Stimulated activated naive CD8-positive, alpha-beta T cell treated with anti-CD3 and anti-CD28 coated beads, Interleukin-15, Interleukin-2, amounts not matched to agents 100 U/mL and 50 U/mL, for 24 hours (primary cell): ENCODE measurements at regions not wholly inside any gene's neighbourhood (a gene's known extent, or its start where the extent isn't known, plus 50 kb on each side); places are given as distances from the start of the nearest gene placed in this dataset.

Source experiments
- ATAC-seq: fragments of 150-1000 bp; cut with Tn5 transposase; one replicate; pipeline ENCODE4 v1.10.0; 2021
- DNase-seq: peaks from one replicate; pipeline ENCODE4 v3.0.0; 2021

- ATAC-seq (no peak), DNase-seq (no peak)
Measured at GRCh38 chrX:137483554-137483953, 82.4 kb upstream of the ZIC3 start.

GRCh38 chrX:137482136-137482535, 83.8 kb upstream of the ZIC3 start:
- no peak for ATAC-seq

DNA sequence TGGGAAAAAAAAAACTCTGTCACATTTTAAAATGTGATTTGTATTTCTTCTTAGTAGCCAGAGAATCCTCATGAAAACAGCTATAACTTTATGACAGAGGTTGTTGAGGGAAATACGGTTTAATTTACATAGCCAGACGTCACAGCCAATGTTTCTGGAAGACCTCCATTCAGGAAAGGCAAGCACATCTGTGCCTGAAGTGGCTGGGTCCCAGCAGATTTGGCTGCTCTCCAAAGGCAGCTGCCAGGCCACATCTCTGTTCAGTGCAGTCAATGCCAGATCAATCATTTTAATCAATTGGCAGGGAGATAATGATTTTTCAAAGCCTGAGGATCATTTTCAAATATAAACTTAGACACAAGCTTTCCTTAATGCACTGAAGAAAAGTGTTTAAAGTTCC, 86.5 kb upstream of the ZIC3 start:
- no peak for ATAC-seq
- DNase-seq: no peak

More at GRCh38 chrX:137482136-137482535, 83.8 kb upstream of the ZIC3 start:
- no peak for DNase-seq

GRCh38 chrX:137441711-137442110, 124.2 kb upstream of the ZIC3 start:
- no peak for DNase-seq
- ATAC-seq: no peak

DNA sequence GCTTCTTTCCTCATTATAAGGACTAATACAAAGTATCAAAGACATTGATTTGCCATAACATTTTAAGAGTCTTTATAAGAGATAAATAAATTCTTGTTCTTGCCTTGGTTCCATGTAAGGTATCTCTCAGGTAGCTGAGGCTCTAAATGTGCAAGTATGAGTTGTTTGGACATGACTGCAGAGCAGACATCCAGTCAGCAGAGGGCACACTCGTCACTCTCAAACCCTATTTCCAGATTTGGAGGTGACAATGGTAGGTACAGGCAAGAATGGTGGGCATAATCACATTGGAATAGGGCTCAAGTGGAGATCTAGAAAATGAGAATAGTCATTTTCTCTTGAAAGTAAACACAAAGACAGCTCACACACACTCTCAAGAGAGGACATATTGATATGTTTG, 133.3 kb upstream of the ZIC3 start:
- ATAC-seq (no peak), DNase-seq (no peak)

- DNase-seq (no peak), ATAC-seq (no peak)
Measured at GRCh38 chrX:137431693-137432488, 134.0 kb upstream of the ZIC3 start.

DNA sequence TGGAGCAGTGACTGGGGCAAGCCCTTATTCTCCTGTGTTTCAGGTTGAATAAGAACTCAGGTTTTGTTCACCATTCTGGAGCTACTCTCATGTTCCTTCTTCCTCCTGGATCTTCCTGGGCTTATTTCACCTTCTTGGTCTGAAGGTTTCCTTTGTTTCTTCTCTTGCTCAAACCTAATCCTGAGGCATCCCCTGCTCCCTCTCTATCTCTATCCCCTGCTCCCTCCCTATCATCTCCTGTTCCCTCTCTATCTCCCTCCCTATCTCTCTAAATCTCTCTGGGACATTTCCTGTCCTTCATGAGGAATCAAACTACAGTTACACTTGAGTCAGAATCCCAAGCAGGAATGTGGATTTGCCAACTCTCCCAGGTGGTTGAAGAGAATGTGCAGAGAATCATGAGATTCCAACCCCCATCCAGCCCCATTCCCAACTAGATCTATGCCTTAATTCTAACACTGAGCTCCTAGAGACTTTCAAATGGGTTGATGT, 134.9 kb upstream of the ZIC3 start:
- no peak for DNase-seq

DNA sequence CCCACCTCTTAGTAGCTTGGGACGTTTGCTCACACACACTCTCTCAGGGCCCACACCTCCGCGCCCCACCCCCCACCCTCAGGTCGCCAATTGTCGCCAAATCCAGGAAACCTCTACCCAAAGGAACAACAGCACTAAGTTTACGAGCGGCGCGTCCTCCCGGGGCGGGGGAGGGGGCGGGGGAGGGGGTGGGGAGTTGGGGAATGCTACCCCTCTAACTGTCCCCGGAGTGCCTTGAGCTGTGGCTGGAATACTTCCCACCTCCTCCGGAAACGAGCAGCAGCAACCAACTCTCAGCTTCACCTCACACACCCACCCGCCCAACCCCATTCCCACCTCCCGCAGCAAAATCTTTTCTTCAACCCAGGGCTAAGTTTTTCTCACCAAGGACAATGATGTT, 135.6 kb upstream of the ZIC3 start:
- no peak for ATAC-seq
- no peak for DNase-seq

More for the DNA sequence above, 134.9 kb upstream of the ZIC3 start:
- ATAC-seq: no peak

DNA sequence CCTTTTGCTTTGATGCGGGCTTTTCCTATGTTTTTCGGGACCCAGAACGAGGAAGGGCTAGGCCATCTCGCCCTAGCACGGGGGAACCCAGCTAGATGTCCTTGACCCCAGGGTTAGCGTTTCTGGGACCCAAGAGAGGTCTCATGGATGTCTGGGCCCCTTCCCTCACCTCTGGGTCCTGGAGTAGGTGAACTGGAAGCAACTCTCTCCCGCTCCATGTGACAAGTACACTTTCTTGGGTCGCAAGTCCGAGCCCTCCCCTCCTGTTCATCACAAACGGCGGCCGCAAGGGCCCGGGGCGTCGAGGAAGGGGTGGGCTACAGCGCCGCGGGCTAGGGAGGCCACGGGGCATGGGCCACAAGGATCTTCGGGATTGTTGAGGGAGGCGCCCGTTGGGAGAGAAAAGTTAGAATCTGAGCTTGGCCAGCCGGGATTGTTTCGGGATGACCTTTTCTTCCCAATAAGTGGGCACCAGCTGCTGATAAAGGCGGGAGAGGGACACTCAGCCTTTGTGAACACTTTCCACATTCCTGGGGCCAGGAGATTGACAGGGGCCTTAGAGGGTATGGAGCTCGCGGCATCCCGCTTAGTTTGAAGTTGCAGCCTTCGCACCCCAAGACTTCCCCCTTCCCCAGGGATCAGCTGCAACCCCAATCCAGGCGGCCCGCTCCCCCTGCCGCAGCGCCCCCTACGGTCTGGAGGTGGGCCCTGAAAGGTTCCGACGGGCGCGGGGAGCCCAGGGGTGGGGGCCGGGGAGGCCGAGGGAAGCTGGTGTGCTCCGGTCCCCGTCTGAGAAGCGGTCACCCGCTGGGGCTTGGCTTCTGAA, 136.9 kb upstream of the ZIC3 start:
- ATAC-seq: no peak
- DNase-seq: no peak

DNA sequence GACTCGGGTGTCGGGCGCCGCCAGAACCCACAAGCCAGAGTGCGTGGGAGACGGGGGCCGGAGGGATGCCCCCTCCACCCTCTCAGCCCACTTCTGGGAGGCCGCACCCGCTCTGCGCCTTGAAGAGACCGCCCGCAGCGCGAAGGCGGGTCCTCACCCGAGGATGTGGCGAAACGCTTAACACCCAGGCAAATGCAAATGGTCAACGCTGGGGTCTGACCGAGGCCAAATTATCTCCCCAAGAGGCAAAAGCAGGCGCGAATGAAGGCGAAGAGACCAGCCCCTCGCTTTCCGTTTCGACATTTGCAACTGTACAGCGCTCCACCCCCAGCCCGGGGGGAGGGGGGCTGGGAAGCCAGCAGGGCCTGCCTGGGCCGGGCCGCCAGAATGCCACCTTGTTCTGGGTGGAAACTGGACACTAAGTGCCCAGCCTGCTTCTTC, 137.7 kb upstream of the ZIC3 start:
- DNase-seq: no peak
- ATAC-seq: no peak

DNA sequence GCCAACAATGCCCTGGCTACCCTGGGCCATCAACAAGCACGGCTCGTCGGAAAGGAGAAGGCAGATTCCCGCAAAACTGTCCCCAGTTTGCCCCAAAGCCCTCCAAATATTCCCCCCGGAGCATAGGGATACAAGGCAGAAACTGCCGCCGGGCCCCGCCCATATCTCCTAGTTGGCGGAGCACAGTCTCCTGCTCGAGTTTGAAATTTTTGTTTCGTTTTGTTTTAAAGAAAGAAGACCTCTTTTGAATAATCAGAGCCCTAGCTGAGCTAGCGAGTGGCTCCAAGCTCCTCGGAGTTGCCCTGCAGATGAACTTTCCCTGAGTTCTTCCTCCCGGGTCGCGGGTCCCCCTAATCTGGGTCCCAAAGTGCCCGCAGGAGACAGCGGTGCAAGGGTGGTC, 138.1 kb upstream of the ZIC3 start:
- ATAC-seq (no peak), DNase-seq (no peak)

GRCh38 chrX:137427426-137427778, 138.5 kb upstream of the ZIC3 start:
- DNase-seq (no peak), ATAC-seq (no peak)

GRCh38 chrX:137426695-137427425, 139.1 kb upstream of the ZIC3 start:
- DNase-seq (no peak), ATAC-seq (no peak)

- DNase-seq (no peak), ATAC-seq (no peak)
Measured at GRCh38 chrX:137425986-137426385, 139.9 kb upstream of the ZIC3 start.

DNA sequence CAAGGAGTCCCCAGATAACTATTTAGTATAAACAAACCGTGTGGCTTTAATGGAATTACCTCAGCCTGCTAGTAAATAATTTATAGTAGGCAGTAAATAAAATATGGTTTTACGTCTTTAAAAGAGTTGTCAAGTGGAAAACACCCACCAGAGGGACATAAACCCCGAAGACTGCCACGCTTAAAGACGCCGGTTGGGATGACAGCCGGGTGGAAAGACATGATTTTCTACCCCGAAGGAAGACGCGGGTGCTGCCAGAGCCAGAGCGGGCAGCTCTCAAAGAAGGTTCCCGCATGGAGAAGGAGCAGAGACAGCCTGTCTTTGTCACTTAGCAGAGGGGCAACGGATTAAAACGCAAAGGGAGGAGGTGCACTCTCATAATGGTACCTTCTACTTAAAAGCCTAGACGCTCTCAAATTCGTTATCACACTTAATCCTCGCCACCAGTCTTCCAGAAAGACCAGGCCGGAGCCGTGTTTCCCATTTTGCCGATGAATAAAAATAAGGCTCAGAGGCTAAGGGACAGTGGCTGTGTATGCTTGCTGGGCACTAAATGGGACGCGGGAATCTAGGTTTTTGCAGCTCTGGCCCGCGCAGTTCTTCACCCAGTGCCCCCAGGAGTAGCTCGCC, 140.5 kb upstream of the ZIC3 start:
- ATAC-seq (no peak), DNase-seq (no peak)

- no peak for ATAC-seq
- DNase-seq: no peak
Measured at GRCh38 chrX:137424679-137425078, 141.2 kb upstream of the ZIC3 start.

DNA sequence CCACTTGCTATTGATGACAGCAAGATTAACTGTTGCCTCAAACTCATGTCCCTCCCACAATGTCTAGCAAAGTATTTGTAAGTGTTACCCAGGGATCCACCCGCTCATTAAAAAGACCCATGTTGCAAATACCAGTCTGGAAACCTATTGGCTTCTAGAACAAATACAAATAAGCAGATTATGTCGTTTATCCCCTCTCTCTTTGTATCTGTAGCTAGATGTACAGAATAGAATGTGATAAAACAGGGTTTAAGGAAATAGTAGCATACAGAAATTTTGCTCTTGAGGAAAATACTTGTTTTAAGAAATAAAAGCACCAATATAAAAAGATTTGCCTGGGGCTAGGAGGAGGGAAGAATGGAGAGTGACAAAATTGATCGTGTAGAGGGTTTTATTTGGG, 142.7 kb upstream of the ZIC3 start:
- no peak for DNase-seq
- ATAC-seq: no peak

GRCh38 chrX:137418086-137418485, 147.8 kb upstream of the ZIC3 start:
- ATAC-seq (no peak), DNase-seq (no peak)

DNA sequence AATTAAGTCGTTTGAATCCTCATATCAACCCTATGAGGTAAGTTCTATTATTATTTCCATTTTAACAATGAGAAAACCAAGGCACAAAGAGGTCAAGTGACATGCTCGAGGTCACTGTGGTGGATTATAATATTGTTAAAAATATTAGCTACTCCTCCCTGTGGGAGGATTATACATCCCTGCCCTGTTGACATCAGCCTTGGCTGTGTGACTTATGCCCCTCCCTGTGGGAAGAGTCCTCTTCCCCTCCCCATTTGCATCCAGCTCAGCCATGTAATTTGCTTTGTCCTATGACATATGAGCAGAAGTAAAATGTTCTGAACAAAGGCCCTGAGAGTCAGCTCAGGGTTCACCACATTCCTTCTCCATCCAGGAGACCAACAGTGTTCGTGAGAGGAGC, 152.7 kb upstream of the ZIC3 start:
- DNase-seq: no peak
- ATAC-seq: no peak

GRCh38 chrX:137405449-137406140, 160.3 kb upstream of the ZIC3 start:
- DNase-seq (no peak), ATAC-seq (no peak)

DNA sequence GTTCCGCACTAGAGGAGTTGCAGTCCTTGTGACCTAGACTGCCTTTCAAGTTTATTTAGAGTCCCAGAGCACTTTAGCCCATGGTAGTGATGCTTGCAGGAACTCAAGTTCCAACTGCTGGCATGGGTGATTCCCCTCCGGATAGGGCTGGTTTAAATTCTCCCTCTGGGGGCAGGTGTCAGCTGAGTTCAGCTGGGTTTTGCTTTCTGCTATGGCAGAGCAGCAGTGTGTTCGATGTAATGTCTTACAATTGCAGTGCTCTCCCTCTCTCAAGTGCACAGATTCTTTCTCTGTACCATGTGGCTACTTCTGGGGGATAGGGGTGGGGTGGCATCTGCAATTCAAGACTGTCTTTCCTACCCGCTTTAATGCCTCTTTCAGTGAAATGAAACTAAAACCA, 164.8 kb upstream of the ZIC3 start:
- ATAC-seq: no peak

DNA sequence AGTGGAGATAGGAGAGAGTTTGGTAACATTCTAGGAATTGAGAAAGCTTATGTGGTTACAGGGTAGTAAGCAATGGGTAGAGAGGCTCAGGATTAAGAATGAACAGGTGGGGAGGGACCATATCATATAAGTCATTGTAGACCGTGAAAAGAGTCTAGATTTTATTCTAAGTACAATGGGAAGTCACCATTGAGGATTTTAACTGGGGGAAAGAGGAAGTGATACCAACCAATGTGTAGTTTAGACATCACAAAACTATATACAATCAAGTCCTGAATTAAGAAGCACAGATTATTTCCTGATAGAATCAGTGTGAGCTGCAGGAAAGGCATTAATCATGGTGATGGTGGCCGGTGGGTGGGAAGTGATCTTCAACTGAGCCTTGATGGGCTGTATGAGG, 178.3 kb upstream of the ZIC3 start:
- ATAC-seq (no peak), DNase-seq (no peak)

More for the DNA sequence above, 164.8 kb upstream of the ZIC3 start:
- no peak for DNase-seq
